ENCODE measurements at regions not wholly inside any gene's neighbourhood (a gene's known extent, or its start where the extent isn't known, plus 50 kb on each side); places are given as distances from the start of the nearest gene placed in this dataset.

- TF ChIP-seq CTCF (IDR thresholded peaks at IDR 0.05), result no peak
- TF ChIP-seq POLR2A (IDR thresholded peaks at IDR 0.05), result no peak
Observed at GRCh38 chr2:7571701-7572100, 654.5 kb downstream of the RNF144A start.

All from adrenal gland (tissue), 5 donors.